ENCODE measurements at regions not wholly inside any gene's neighbourhood (a gene's known extent, or its start where the extent isn't known, plus 50 kb on each side); places are given as distances from the start of the nearest gene placed in this dataset.

GRCh38 chr18:71047882-71048281 is 759.0 kb downstream of the SOCS6 start:
- TF ChIP-seq POLR2A (IDR thresholded peaks at IDR 0.05) (no peak), CTCF (IDR thresholded peaks at IDR 0.05) (no peak), EP300 (IDR thresholded peaks at IDR 0.05) (no peak)

All from tibial nerve (tissue), 4 donors.